ENCODE measurements at regions not wholly inside any gene's neighbourhood (a gene's known extent, or its start where the extent isn't known, plus 50 kb on each side); places are given as distances from the start of the nearest gene placed in this dataset.

DNA sequence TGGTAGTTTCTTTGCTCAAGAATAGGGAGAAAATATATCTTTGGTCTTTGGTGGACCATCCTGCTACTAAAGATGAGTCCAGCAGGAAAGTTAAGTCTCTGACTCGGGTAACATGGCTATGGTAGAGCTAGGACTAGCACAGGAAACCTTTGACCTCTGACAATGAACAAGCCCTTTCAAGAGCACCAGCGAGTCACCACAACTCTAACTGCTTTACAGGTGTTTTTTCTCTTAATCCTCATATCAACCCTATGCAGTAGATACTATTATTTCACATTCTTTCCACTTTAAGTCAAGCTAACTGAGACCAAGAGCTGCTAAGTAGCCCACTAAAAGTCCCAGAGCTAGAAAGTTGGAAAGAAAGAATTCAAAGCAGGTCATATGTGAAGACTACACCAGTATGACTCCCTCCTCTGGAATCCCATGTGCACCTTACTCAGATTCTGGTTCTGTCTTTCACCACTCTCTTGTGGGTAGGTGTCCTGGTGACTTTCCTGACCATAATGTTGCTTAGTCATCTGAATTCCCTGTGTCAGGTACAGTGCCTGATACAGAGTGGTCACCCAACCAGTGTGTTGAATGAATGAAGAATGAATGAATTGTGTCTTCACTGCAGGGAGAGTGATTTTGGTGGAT, 53.8 kb upstream of the ME3 start:
- no peak for DNase-seq

DNA sequence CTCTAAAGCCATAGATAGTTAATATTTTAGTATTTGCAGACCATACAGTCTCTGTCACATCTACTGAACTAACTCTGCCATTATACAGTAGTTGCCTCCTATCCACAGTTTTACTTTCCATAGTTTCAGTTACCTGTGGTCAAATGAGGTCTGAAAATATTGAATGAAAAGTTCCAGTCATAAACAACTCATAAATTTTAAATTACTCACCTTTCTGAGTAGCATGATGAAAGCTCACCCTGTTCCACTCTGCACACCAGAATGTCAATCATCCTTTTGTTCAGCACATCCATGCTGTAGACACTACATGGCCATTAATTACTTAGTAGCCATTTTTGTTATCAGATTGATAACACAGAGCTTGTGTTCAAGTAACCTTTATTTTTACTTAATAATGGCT, 51.7 kb upstream of the ME3 start:
- no peak for DNase-seq

DNA sequence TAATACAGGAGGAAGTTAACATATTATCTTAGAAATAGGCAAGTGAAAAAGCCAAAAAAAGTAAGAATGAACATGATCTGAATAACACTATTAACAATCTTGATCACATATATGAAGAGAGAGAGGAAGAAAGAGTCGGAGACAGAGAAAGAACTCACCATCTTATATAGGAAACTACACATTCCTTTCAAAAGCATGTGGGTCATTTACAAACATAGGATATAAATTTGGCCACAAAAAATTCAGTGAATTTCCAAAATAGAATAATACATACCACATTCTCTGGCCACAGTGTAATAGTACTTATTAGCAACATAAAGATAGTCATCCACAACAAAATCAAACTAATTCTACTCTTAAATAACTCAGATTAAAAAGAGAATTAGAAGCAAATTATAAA, 50.9 kb upstream of the ME3 start:
- DNase-seq = no peak

DNA sequence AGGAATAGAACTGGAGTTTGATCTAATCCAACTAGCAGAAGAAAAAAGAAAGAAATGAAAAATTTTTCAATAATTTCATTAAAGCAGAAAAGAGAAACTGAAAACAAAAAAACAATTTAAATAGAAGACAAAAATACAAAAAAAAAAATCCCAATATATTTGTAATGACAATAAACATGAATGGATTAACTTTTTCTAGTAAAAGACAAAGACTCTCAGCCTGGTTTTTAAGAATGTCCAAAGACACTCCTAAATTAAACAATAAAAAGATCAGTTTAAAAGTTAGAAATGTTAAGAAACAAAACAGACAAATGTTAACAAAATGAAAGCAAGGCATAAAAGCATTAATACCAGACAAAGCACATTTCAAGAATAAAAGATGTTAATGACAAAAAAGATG, 50.3 kb upstream of the ME3 start:
- DNase-seq = no peak

All from activated T-cell treated with anti-CD3 and anti-CD28 coated beads for 4 hours (primary cell).